ENCODE measurements at regions not wholly inside any gene's neighbourhood (a gene's known extent, or its start where the extent isn't known, plus 50 kb on each side); places are given as distances from the start of the nearest gene placed in this dataset.

DNA sequence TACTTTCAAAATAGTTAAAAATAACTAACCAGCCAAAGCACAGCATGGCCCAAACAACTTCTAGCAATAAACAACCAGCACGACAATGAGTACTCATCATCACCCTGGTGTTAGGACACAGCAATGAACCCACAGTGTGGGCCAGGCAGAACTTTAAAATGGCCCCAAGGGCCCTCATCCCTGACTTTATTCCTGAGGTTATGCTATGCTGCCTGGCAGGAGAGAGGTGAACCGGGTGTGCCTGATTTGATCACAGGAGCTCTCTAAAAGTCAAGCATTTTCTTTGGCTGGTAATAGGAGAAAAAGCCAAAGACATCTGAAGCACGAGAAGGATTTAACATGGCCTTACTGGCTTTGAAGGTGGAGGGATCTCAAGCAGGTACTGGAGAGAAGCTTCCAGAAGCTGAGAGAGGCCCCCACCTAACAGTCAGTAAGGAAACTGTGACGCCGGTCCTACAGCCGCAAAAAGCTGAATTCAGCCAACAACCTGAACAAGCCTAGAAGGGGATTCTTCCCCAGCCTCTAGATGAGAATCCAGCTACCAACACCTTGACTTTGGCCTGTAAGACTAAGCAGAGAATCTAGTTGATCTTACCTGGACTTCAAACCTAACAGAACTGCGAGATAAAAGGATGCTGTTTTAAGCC, 115.4 kb downstream of the DDX1 start (continued):
- TF ChIP-seq CHD7 (IDR thresholded peaks at IDR 0.05; ENCODE audit: insufficient replicate concordance, low read length) (no peak), RXRA (IDR thresholded peaks at IDR 0.05; ENCODE audit: insufficient read depth, low read depth, low read length) (no peak), SP2 (IDR thresholded peaks at IDR 0.05; ENCODE audit: low read length) (no peak), SIX5 (IDR thresholded peaks at IDR 0.05; ENCODE audit: low read depth, low read length) (no peak), RAD21 (IDR thresholded peaks at IDR 0.05 in 1 of 2, conservative IDR thresholded peaks at IDR 0.05 in 1 of 2; ENCODE audit: low read depth in 2 of 2, low read length in 2 of 2) (no peak)
- TF ChIP-seq, protein P1, sequence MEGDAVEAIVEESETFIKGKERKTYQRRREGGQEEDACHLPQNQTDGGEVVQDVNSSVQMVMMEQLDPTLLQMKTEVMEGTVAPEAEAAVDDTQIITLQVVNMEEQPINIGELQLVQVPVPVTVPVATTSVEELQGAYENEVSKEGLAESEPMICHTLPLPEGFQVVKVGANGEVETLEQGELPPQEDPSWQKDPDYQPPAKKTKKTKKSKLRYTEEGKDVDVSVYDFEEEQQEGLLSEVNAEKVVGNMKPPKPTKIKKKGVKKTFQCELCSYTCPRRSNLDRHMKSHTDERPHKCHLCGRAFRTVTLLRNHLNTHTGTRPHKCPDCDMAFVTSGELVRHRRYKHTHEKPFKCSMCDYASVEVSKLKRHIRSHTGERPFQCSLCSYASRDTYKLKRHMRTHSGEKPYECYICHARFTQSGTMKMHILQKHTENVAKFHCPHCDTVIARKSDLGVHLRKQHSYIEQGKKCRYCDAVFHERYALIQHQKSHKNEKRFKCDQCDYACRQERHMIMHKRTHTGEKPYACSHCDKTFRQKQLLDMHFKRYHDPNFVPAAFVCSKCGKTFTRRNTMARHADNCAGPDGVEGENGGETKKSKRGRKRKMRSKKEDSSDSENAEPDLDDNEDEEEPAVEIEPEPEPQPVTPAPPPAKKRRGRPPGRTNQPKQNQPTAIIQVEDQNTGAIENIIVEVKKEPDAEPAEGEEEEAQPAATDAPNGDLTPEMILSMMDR (IDR thresholded peaks at IDR 0.05; ENCODE audit: control extremely low read depth in 1 of 3, insufficient read depth in 1 of 3, low read depth in 1 of 3, low read length in 3 of 3) = no peak
- TF ChIP-seq, protein P2, sequence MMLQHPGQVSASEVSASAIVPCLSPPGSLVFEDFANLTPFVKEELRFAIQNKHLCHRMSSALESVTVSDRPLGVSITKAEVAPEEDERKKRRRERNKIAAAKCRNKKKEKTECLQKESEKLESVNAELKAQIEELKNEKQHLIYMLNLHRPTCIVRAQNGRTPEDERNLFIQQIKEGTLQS (IDR thresholded peaks at IDR 0.05; ENCODE audit: insufficient read depth, low read depth, low read length) = no peak
